ENCODE measurements at regions not wholly inside any gene's neighbourhood (a gene's known extent, or its start where the extent isn't known, plus 50 kb on each side); places are given as distances from the start of the nearest gene placed in this dataset.

- ATAC-seq, result no peak
- H3K27me3 Mint-ChIP-seq, result no peaks in the 10 kb centered on the region
- intact Hi-C loops (cut with micrococcal nuclease), result loop anchor here (5.0 kb wide), 2 partner anchors 301 to 501 kb away; partner anchors contain the start of gene EXOC2 (in 1 of the 2)
- Histone ChIP-seq H3K36me3 (ENCODE audit: control insufficient read depth in 2 of 3, insufficient read depth in 3 of 3, low read length in 3 of 3) (no peaks in the 10 kb centered on the region), H3K27ac (ENCODE audit: low read depth, low read length) (no peak overlapping the region), H3K9me3 (ENCODE audit: control insufficient read depth in 2 of 3, low read length in 3 of 3) (no peaks in the 10 kb centered on the region), H3K4me1 (ENCODE audit: control insufficient read depth in 2 of 2, insufficient read depth in 2 of 2, low read length in 2 of 2) (peaks cover 38 to 50% of the 10 kb centered on the region in 2 donors), H3K27me3 (ENCODE audit: control insufficient read depth in 2 of 2, insufficient read depth in 2 of 2, low read length in 2 of 2) (no peaks in the 10 kb centered on the region), H3K4me3 (ENCODE audit: low read length) (no peak overlapping the region)
- H3K4me3 Mint-ChIP-seq, result peak overlapping the region in 1 of 10 donors; percentile 16
- H3K9me3 Mint-ChIP-seq, result peaks cover 0 to 5% (median 0%) of the 10 kb centered on the region in 11 donors
- DNase-seq, result no peak
- CTCF ChIA-PET, result no interaction called here
- peak overlapping the region in 2 of 9 donors; percentile 55 to 71 for H3K27ac Mint-ChIP-seq
- peaks cover 0 to 5% (median 0%) of the 10 kb centered on the region in 5 donors for H3K36me3 Mint-ChIP-seq
- POLR2A ChIA-PET, result no interaction called here
- H3K4me1 Mint-ChIP-seq, result peaks cover 42 to 62% (median 58%) of the 10 kb centered on the region in 7 donors
These were observed 100.6 kb upstream of the DUSP22 start for GRCh38 chr6:191487-192312.

GRCh38 chr6:192313-192664 is 100.0 kb upstream of the DUSP22 start:
- intact Hi-C loops (cut with micrococcal nuclease), result loop anchor here (5.0 kb wide), 2 partner anchors 300 to 500 kb away; partner anchors contain the start of gene EXOC2 (in 1 of the 2)
- no peak for DNase-seq
- H3K36me3 ChIP-seq (ENCODE audit: control insufficient read depth in 2 of 3, insufficient read depth in 3 of 3, low read length in 3 of 3), result no peaks in the 10 kb centered on the region
- no peaks in the 10 kb centered on the region for H3K9me3 ChIP-seq (ENCODE audit: control insufficient read depth in 2 of 3, low read length in 3 of 3)
- H3K9me3 Mint-ChIP-seq, result peaks cover 0 to 5% (median 0%) of the 10 kb centered on the region in 11 donors
- ChIA-PET CTCF (no interaction called here), POLR2A (interaction anchor here (0.7 kb wide), 1 partner anchor 48 kb away, joined by 3 read pairs; no protein-coding TSS in a partner anchor)
- H3K36me3 Mint-ChIP-seq, result peaks cover 0 to 6% (median 0%) of the 10 kb centered on the region in 5 donors
- H3K4me1 ChIP-seq (ENCODE audit: control insufficient read depth in 2 of 2, insufficient read depth in 2 of 2, low read length in 2 of 2), result peaks cover 38 to 50% of the 10 kb centered on the region in 2 donors
- H3K4me1 Mint-ChIP-seq, result peaks cover 45 to 66% (median 59%) of the 10 kb centered on the region in 7 donors
- ATAC-seq, result no peak
- peak overlapping the region in 2 of 9 donors; percentile 55 to 89 for H3K27ac Mint-ChIP-seq
- H3K4me3 Mint-ChIP-seq, result no peak overlapping the region
- no peaks in the 10 kb centered on the region for H3K27me3 ChIP-seq (ENCODE audit: control insufficient read depth in 2 of 2, insufficient read depth in 2 of 2, low read length in 2 of 2)
- no peak overlapping the region for H3K27ac ChIP-seq (ENCODE audit: low read depth, low read length)
- no peak overlapping the region for H3K4me3 ChIP-seq (ENCODE audit: low read length)
- H3K27me3 Mint-ChIP-seq, result no peaks in the 10 kb centered on the region

GRCh38 chr6:193180-193579 is 99.1 kb upstream of the DUSP22 start:
- ChIA-PET POLR2A (interaction anchor here (0.7 to 1.5 kb wide), 3 partner anchors 47 to 100 kb away, joined by 3 to 4 read pairs (median 3); no protein-coding TSS in a partner anchor), CTCF (interaction anchor here (0.6 to 0.8 kb wide), 2 partner anchors 57 to 361 kb away, joined by 3 read pairs; no protein-coding TSS in a partner anchor)
- Mint-ChIP-seq H3K9me3 (peaks cover 0 to 5% (median 0%) of the 10 kb centered on the region in 11 donors), H3K36me3 (peaks cover 0 to 6% (median 0%) of the 10 kb centered on the region in 5 donors), H3K4me3 (peak overlapping the region in 3 of 10 donors; percentile 1 to 27 (median 14)), H3K4me1 (peaks cover 45 to 67% (median 59%) of the 10 kb centered on the region in 7 donors), H3K27me3 (no peaks in the 10 kb centered on the region), H3K27ac (peak overlapping the region; percentile 17 to 89 (median 55))
- Histone ChIP-seq H3K36me3 (ENCODE audit: control insufficient read depth in 2 of 3, insufficient read depth in 3 of 3, low read length in 3 of 3) (no peaks in the 10 kb centered on the region), H3K4me3 (ENCODE audit: low read length) (no peak overlapping the region), H3K27ac (ENCODE audit: low read depth, low read length) (no peak overlapping the region), H3K4me1 (ENCODE audit: control insufficient read depth in 2 of 2, insufficient read depth in 2 of 2, low read length in 2 of 2) (peaks cover 38 to 50% of the 10 kb centered on the region in 2 donors), H3K27me3 (ENCODE audit: control insufficient read depth in 2 of 2, insufficient read depth in 2 of 2, low read length in 2 of 2) (no peaks in the 10 kb centered on the region), H3K9me3 (ENCODE audit: control insufficient read depth in 2 of 3, low read length in 3 of 3) (no peaks in the 10 kb centered on the region)
- no peak for DNase-seq
- intact Hi-C loops (cut with micrococcal nuclease), result loop anchor here (1.0 to 5.0 kb wide), 3 partner anchors 198 to 499 kb away; partner anchors contain the start of genes EXOC2 (in 1 of the 2) and IRF4 (in 1 of the 2)
- ATAC-seq, result no peak

GRCh38 chr6:193773-194310 is 98.4 kb upstream of the DUSP22 start:
- ChIA-PET POLR2A (interaction anchor here (0.6 to 1.5 kb wide), 3 partner anchors 97 to 495 kb away, joined by 3 to 4 read pairs (median 3); no protein-coding TSS in a partner anchor), CTCF (interaction anchor here (0.5 to 0.8 kb wide), 3 partner anchors 361 to 1203 kb away, joined by 3 to 5 read pairs (median 3); no protein-coding TSS in a partner anchor)
- Histone ChIP-seq H3K36me3 (ENCODE audit: control insufficient read depth in 2 of 3, insufficient read depth in 3 of 3, low read length in 3 of 3) (no peaks in the 10 kb centered on the region), H3K9me3 (ENCODE audit: control insufficient read depth in 2 of 3, low read length in 3 of 3) (no peaks in the 10 kb centered on the region), H3K4me1 (ENCODE audit: control insufficient read depth in 2 of 2, insufficient read depth in 2 of 2, low read length in 2 of 2) (peaks cover 38 to 47% of the 10 kb centered on the region in 2 donors), H3K27ac (ENCODE audit: low read depth, low read length) (no peak overlapping the region), H3K27me3 (ENCODE audit: control insufficient read depth in 2 of 2, insufficient read depth in 2 of 2, low read length in 2 of 2) (no peaks in the 10 kb centered on the region), H3K4me3 (ENCODE audit: low read length) (no peak overlapping the region)
- peak in 6 of 9 donors; percentile 17 to 49 (median 28) for DNase-seq
- Mint-ChIP-seq H3K4me1 (peaks cover 41 to 64% (median 56%) of the 10 kb centered on the region in 7 donors), H3K27ac (peak overlapping the region; percentile 31 to 89 (median 68)), H3K27me3 (no peaks in the 10 kb centered on the region), H3K4me3 (peak overlapping the region; percentile 0 to 73 (median 48)), H3K36me3 (peaks cover 0 to 6% (median 0%) of the 10 kb centered on the region in 5 donors), H3K9me3 (peaks cover 0 to 5% (median 0%) of the 10 kb centered on the region in 11 donors)
- ATAC-seq, result peak; percentile 53
- intact Hi-C loops (cut with micrococcal nuclease), result loop anchor here (1.0 to 5.0 kb wide), 5 partner anchors 31 to 498 kb away; partner anchors contain the start of genes EXOC2 (in 1 of the 2) and IRF4 (in 1 of the 2)

GRCh38 chr6:195861-196360 is 96.4 kb upstream of the DUSP22 start:
- peaks cover 32 to 48% (median 43%) of the 10 kb centered on the region in 7 donors for H3K4me1 Mint-ChIP-seq
- ChIA-PET POLR2A (no interaction called here), CTCF (interaction anchor here (0.7 kb wide), 1 partner anchor 395 kb away, joined by 3 read pairs; no protein-coding TSS in a partner anchor)
- no peaks in the 10 kb centered on the region for H3K27me3 ChIP-seq (ENCODE audit: control insufficient read depth in 2 of 2, insufficient read depth in 2 of 2, low read length in 2 of 2)
- H3K36me3 Mint-ChIP-seq, result peaks cover 0 to 7% (median 0%) of the 10 kb centered on the region in 5 donors
- DNase-seq (peak in 8 of 9 donors; percentile 42 to 76 (median 64)), ATAC-seq (peak; percentile 88)
- no peaks in the 10 kb centered on the region for H3K27me3 Mint-ChIP-seq
- intact Hi-C loops (cut with micrococcal nuclease), result loop anchor here (1.0 to 2.0 kb wide), 3 partner anchors 29 to 141 kb away; partner anchors contain the start of gene DUSP22 (in 2 of the 2)
- no peaks in the 10 kb centered on the region for H3K36me3 ChIP-seq (ENCODE audit: control insufficient read depth in 2 of 3, insufficient read depth in 3 of 3, low read length in 3 of 3)
- no peak overlapping the region for H3K27ac ChIP-seq (ENCODE audit: low read depth, low read length)
- no peaks in the 10 kb centered on the region for H3K9me3 ChIP-seq (ENCODE audit: control insufficient read depth in 2 of 3, low read length in 3 of 3)
- H3K4me1 ChIP-seq (ENCODE audit: control insufficient read depth in 2 of 2, insufficient read depth in 2 of 2, low read length in 2 of 2), result peaks cover 31 to 32% of the 10 kb centered on the region in 2 donors
- H3K27ac Mint-ChIP-seq, result peak overlapping the region; percentile 16 to 89 (median 69)
- H3K9me3 Mint-ChIP-seq, result peaks cover 0 to 5% (median 0%) of the 10 kb centered on the region in 11 donors
- peak overlapping the region in 9 of 10 donors; percentile 16 to 72 (median 44) for H3K4me3 Mint-ChIP-seq
- no peak overlapping the region for H3K4me3 ChIP-seq (ENCODE audit: low read length)

GRCh38 chr6:196543-196942 is 95.7 kb upstream of the DUSP22 start:
- ATAC-seq, result no peak
- Mint-ChIP-seq H3K27ac (peak overlapping the region in 8 of 9 donors; percentile 16 to 89 (median 66)), H3K36me3 (peaks cover 0 to 7% (median 0%) of the 10 kb centered on the region in 5 donors), H3K4me1 (peaks cover 32 to 48% (median 40%) of the 10 kb centered on the region in 7 donors), H3K27me3 (no peaks in the 10 kb centered on the region), H3K4me3 (peak overlapping the region in 6 of 10 donors; percentile 1 to 72 (median 54)), H3K9me3 (peaks cover 0 to 5% (median 0%) of the 10 kb centered on the region in 11 donors)
- Histone ChIP-seq H3K4me1 (ENCODE audit: control insufficient read depth in 2 of 2, insufficient read depth in 2 of 2, low read length in 2 of 2) (peaks cover 31 to 32% of the 10 kb centered on the region in 2 donors), H3K9me3 (ENCODE audit: control insufficient read depth in 2 of 3, low read length in 3 of 3) (no peaks in the 10 kb centered on the region), H3K27me3 (ENCODE audit: control insufficient read depth in 2 of 2, insufficient read depth in 2 of 2, low read length in 2 of 2) (no peaks in the 10 kb centered on the region), H3K4me3 (ENCODE audit: low read length) (no peak overlapping the region), H3K36me3 (ENCODE audit: control insufficient read depth in 2 of 3, insufficient read depth in 3 of 3, low read length in 3 of 3) (no peaks in the 10 kb centered on the region), H3K27ac (ENCODE audit: low read depth, low read length) (no peak overlapping the region)
- intact Hi-C loops (cut with micrococcal nuclease), result loop anchor here in 1 of 2 donors (1.0 kb wide), 1 partner anchor 96 kb away; the partner anchor contains the start of gene DUSP22
- ChIA-PET CTCF (no interaction called here), POLR2A (no interaction called here)
- no peak for DNase-seq

All from naive thymus-derived CD4-positive, alpha-beta T cell (primary cell).